ENCODE measurements at regions not wholly inside any gene's neighbourhood (a gene's known extent, or its start where the extent isn't known, plus 50 kb on each side); places are given as distances from the start of the nearest gene placed in this dataset.
A peak's percentile ranks its signal among the peaks of the same experiment; 100 is the strongest.

DNA sequence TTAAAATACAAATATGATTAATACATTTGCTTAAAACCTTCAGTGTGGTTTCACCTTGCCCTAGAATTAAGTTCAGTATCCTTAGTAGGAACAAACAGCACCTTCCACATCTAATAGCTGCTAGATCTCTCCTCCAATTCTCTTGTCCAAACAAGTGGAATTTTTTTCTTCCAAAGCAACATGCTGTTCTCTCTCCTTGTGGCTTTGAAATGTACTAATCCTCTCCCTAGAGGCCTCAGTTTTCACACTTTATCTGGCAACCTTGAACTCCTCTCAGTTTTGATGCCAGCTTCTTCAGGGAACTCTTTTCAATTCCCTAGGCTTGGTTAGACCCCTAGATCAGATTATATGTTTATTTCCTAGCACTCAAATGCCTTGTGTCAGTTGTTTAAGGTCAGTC lies 87.0 kb downstream of the GLUL start:
- TF ChIP-seq SPI1 (IDR thresholded peaks at IDR 0.05; ENCODE audit: borderline replicate concordance, low read depth) (no peak), REST (IDR thresholded peaks at IDR 0.05; ENCODE audit: insufficient replicate concordance, low read depth) (no peak), CTCF (IDR thresholded peaks at IDR 0.05; ENCODE audit: insufficient read depth, low read length) (no peak), POLR2AphosphoS5 (IDR thresholded peaks at IDR 0.05; ENCODE audit: low read depth) (no peak), GABPA (IDR thresholded peaks at IDR 0.05; ENCODE audit: low read depth) (no peak)
- Histone ChIP-seq H3K27me3 (ENCODE audit: insufficient read depth, poor library complexity, severe bottlenecking) (no peaks in the 10 kb centered on the region), H3K27ac (replicated peaks) (no peak overlapping the region), H3K4me3 (replicated peaks; ENCODE audit: insufficient read depth, low read length) (no peak overlapping the region)
- DNase-seq (ENCODE audit: low read depth in 1 of 2, low spot score in 1 of 2), result no peak

DNA sequence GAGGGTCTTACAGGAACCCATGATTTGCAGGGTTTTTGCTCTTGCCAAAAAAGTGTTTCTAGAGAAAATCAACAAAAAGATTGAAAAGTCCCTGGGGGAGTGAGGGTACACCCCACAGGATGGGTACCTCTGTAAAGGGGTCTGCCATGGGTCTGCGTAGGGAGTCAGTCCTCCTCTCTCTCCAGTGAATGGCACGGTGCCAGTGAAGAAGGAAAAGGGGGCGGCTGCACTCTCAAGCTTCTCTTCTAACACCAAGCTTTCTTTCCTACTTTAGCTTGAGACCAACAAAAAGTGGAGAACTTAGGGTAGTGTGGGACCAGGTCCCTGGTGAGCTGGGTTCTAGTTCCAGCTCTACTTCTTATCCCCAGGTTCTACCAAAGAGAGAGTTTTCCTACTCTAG lies 87.4 kb downstream of the GLUL start:
- no peaks in the 10 kb centered on the region for H3K27me3 ChIP-seq (ENCODE audit: insufficient read depth, poor library complexity, severe bottlenecking)
- no peak for DNase-seq (ENCODE audit: low read depth in 1 of 2, low spot score in 1 of 2)
- no peak overlapping the region for H3K27ac ChIP-seq (replicated peaks)
- no peak overlapping the region for H3K4me3 ChIP-seq (replicated peaks; ENCODE audit: insufficient read depth, low read length)
- TF ChIP-seq SPI1 (IDR thresholded peaks at IDR 0.05; ENCODE audit: borderline replicate concordance, low read depth), result no peak
- no peak for TF ChIP-seq POLR2AphosphoS5 (IDR thresholded peaks at IDR 0.05; ENCODE audit: low read depth)
- no peak for TF ChIP-seq GABPA (IDR thresholded peaks at IDR 0.05; ENCODE audit: low read depth)
- no peak for TF ChIP-seq REST (IDR thresholded peaks at IDR 0.05; ENCODE audit: insufficient replicate concordance, low read depth)
- TF ChIP-seq CTCF (IDR thresholded peaks at IDR 0.05; ENCODE audit: insufficient read depth, low read length), result no peak

DNA sequence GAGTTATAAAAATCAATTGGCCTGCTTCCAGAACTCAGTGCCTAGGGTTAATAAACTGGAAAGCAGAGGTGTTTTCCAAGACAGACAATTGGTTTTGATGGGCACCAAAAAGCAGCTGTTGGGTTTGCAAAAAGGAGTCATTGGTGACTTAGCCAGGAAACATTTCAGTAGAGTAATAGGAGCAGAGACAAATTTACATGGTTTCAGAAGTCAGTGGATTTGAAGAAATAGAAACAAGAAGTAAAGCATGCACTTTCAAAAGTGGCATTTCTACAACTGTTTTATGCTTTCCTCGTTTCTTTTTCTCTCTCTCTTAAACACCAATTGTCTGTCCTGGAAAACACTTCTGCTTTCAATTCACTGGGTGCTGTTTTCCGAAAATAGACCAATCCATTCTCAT lies 87.8 kb downstream of the GLUL start:
- Histone ChIP-seq H3K27ac (replicated peaks) (no peak overlapping the region), H3K27me3 (ENCODE audit: insufficient read depth, poor library complexity, severe bottlenecking) (no peaks in the 10 kb centered on the region), H3K4me3 (replicated peaks; ENCODE audit: insufficient read depth, low read length) (no peak overlapping the region)
- TF ChIP-seq GABPA (IDR thresholded peaks at IDR 0.05; ENCODE audit: low read depth) (no peak), CTCF (IDR thresholded peaks at IDR 0.05; ENCODE audit: insufficient read depth, low read length) (no peak), REST (IDR thresholded peaks at IDR 0.05; ENCODE audit: insufficient replicate concordance, low read depth) (no peak), SPI1 (IDR thresholded peaks at IDR 0.05; ENCODE audit: borderline replicate concordance, low read depth) (peak; percentile 36; the same call in 1 of the 2 replicates), POLR2AphosphoS5 (IDR thresholded peaks at IDR 0.05; ENCODE audit: low read depth) (no peak)
- no peak for DNase-seq (ENCODE audit: low read depth in 1 of 2, low spot score in 1 of 2)
